SH-SY5Y (cell line): ENCODE measurements at regions not wholly inside any gene's neighbourhood (a gene's known extent, or its start where the extent isn't known, plus 50 kb on each side); places are given as distances from the start of the nearest gene placed in this dataset.

Source experiments
- GATA2 ChIP-seq: IDR thresholded peaks from 2 replicates; pipeline ENCODE4 v1.6.1; 2011; ENCODE audit warnings: mild to moderate bottlenecking, low read depth, low read length
- GATA3 ChIP-seq: IDR thresholded peaks from 2 replicates; pipeline ENCODE4 v1.6.1; 2011; ENCODE audit warnings: low read depth, mild to moderate bottlenecking, low read length, moderate library complexity

GRCh38 chr7:15862781-15863165 is 176.3 kb upstream of the MEOX2 start:
- no peak for TF ChIP-seq GATA2
- no peak for TF ChIP-seq GATA3
